ENCODE measurements at regions not wholly inside any gene's neighbourhood (a gene's known extent, or its start where the extent isn't known, plus 50 kb on each side); places are given as distances from the start of the nearest gene placed in this dataset.

DNA sequence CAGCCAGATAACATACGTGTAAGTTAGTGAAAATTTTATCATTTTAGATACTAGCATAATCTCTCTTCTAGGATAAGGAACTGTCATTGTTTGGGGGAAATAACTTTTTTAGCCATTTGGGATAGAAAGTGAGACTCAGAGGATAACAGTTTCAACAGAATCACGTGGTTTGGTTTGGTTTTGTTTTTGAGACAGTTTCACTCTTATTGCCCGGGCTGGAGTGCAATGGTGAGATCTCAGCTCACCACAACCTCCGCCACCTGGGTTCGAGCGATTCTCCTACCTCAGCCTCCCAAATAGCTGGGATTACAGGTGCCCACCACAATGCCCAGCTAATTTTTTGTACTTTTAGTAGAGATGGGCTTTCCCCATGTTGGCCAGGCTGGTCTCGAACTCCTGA, 323.2 kb upstream of the MEIS1 start:
- TF ChIP-seq, protein P1, sequence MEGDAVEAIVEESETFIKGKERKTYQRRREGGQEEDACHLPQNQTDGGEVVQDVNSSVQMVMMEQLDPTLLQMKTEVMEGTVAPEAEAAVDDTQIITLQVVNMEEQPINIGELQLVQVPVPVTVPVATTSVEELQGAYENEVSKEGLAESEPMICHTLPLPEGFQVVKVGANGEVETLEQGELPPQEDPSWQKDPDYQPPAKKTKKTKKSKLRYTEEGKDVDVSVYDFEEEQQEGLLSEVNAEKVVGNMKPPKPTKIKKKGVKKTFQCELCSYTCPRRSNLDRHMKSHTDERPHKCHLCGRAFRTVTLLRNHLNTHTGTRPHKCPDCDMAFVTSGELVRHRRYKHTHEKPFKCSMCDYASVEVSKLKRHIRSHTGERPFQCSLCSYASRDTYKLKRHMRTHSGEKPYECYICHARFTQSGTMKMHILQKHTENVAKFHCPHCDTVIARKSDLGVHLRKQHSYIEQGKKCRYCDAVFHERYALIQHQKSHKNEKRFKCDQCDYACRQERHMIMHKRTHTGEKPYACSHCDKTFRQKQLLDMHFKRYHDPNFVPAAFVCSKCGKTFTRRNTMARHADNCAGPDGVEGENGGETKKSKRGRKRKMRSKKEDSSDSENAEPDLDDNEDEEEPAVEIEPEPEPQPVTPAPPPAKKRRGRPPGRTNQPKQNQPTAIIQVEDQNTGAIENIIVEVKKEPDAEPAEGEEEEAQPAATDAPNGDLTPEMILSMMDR (IDR thresholded peaks at IDR 0.05; ENCODE audit: unreplicated experiment in 3 of 3): no peak
- Mint-ChIP-seq H3K36me3 (ENCODE audit: low read depth) (no peaks in the 10 kb centered on the region), H3K4me1 (peaks cover 39% of the 10 kb centered on the region), H3K27ac (peak overlapping the region in 1 of 3 experiments; percentile 63), H3K4me3 (no peak overlapping the region), H3K9me3 (no peaks in the 10 kb centered on the region), H3K27me3 (ENCODE audit: low read depth) (no peaks in the 10 kb centered on the region)

DNA sequence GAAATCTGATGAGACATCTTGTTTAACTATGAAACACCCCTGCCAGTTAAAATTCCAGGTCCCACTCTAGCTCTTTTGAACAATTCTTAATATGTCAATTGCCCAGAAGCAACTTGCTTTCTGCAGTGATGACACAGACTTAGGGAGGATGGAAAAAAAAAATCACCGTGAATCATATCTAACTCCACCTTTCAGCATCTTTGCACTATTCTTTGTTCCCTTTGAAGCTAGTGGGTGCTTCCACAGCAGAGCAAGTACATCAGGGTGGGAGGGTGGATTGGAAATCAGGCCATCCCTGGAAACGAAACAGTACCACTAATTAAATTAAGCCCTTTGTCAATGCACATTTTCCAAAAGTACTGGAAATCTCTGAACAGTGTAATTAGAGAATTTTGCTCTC, 324.3 kb upstream of the MEIS1 start:
- Mint-ChIP-seq H3K9me3 (no peaks in the 10 kb centered on the region), H3K36me3 (ENCODE audit: low read depth) (no peaks in the 10 kb centered on the region), H3K4me3 (no peak overlapping the region), H3K4me1 (peaks cover 47% of the 10 kb centered on the region), H3K27me3 (ENCODE audit: low read depth) (no peaks in the 10 kb centered on the region), H3K27ac (no peak overlapping the region)
- TF ChIP-seq, protein P1 (IDR thresholded peaks at IDR 0.05; ENCODE audit: unreplicated experiment in 3 of 3): no peak

DNA sequence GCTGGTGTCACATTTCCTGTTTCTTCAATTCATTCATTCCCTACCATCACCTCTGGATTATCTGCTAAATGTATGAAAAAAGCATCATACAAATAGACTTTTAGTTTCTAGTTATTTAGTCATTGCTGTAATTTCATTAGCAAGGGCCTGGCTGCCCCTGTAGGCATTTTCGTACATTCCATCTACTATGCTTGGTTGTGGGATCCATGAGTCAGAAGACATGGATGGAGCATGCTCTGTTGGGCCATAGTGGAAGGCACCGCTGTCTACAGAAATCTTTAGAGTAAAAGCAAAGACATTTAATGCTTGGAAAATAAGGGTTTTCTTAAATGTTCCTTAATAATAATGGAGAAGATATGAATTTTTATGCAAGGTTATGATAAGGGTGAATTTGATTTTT, 324.8 kb upstream of the MEIS1 start:
- H3K4me3 Mint-ChIP-seq: no peak overlapping the region
- no peaks in the 10 kb centered on the region for H3K9me3 Mint-ChIP-seq
- TF ChIP-seq, protein P1 (IDR thresholded peaks at IDR 0.05; ENCODE audit: unreplicated experiment in 3 of 3): no peak
- no peak overlapping the region for H3K27ac Mint-ChIP-seq
- no peaks in the 10 kb centered on the region for H3K36me3 Mint-ChIP-seq (ENCODE audit: low read depth)
- H3K27me3 Mint-ChIP-seq (ENCODE audit: low read depth): no peaks in the 10 kb centered on the region
- peaks cover 52% of the 10 kb centered on the region for H3K4me1 Mint-ChIP-seq

DNA sequence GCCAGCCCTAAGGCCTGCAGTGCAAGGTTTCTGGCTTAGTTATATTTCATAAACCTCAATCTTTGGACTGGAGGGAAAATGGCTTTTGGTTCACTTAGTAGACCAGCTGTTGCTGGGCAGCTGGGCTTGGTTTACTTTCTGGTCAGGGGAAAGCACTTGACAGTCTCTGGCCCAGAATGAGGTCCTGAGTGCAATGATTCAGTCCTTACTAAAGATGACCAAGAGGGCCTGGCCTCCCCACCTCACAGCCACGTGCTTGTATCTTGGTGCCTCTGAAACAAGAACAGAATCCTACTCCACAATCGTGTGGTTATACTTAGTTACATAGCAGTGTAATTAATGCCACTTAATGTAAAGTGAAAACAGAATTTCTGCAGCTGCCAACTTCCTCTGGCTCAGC, 325.5 kb upstream of the MEIS1 start:
- H3K36me3 Mint-ChIP-seq (ENCODE audit: low read depth): no peaks in the 10 kb centered on the region
- no peaks in the 10 kb centered on the region for H3K9me3 Mint-ChIP-seq
- peaks cover 59% of the 10 kb centered on the region for H3K4me1 Mint-ChIP-seq
- no peaks in the 10 kb centered on the region for H3K27me3 Mint-ChIP-seq (ENCODE audit: low read depth)
- H3K27ac Mint-ChIP-seq: no peak overlapping the region
- TF ChIP-seq, protein P1 (IDR thresholded peaks at IDR 0.05; ENCODE audit: unreplicated experiment in 3 of 3): no peak
- H3K4me3 Mint-ChIP-seq: no peak overlapping the region

DNA sequence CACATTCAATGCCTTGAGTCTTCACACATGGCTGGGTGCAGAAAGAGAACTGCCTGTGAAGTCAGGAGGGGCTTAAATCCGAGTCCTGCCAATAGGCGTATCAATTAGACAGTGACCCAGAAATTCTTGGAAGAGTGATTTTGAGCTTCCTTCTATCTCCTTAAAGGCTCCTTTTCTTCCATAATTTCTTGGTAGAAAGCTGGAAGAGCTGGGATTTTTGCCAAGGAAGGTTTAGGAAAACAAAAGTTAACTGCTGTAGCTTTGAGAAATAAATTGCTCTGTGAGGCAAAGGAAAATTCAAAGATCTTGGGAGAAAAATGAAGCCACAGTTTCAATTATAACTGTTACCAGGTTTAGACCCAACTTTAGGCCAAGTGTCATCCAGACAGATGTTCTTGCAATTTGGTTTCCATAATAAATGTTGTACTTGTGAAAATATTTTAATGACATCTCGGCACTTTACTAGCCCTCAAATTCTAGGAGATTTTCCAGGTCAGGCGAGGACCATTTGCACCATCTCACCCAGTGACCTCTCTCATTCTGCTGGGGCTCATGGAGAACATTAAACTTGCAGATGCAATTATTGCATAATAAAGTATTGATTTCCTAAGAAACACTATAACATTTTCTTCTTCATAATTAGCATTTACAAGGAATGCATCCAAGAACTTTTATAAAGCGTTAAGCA, 329.7 kb upstream of the MEIS1 start:
- Mint-ChIP-seq H3K4me3 (no peak overlapping the region), H3K27ac (peak overlapping the region; percentile 45 to 82 (median 76)), H3K4me1 (peaks cover 49% of the 10 kb centered on the region), H3K9me3 (no peaks in the 10 kb centered on the region), H3K27me3 (ENCODE audit: low read depth) (no peaks in the 10 kb centered on the region), H3K36me3 (ENCODE audit: low read depth) (no peaks in the 10 kb centered on the region)
- TF ChIP-seq, protein P1 (IDR thresholded peaks at IDR 0.05; ENCODE audit: unreplicated experiment in 3 of 3): no peak

DNA sequence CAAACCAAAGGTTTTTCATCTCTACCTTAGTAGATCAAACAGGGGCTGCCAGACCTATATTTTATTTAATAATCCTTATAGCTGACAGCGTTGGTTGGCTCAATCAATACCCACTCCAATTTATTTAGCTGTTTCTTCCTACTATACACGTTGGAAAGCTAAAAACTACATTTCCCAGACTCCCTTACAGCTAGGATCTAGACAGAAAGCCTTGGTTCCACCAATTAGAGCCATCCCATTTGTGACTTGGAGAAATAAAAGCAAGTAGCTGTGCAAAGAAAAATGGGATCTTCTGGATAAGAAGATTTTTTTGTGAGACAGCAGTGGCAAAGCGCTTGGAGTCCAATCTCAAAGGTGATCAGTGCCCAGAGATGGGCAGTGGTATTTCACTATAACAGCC, 331.3 kb upstream of the MEIS1 start:
- no peaks in the 10 kb centered on the region for H3K36me3 Mint-ChIP-seq (ENCODE audit: low read depth)
- no peak overlapping the region for H3K27ac Mint-ChIP-seq
- TF ChIP-seq, protein P1 (IDR thresholded peaks at IDR 0.05; ENCODE audit: unreplicated experiment in 3 of 3): no peak
- no peaks in the 10 kb centered on the region for H3K9me3 Mint-ChIP-seq
- no peaks in the 10 kb centered on the region for H3K27me3 Mint-ChIP-seq (ENCODE audit: low read depth)
- H3K4me3 Mint-ChIP-seq: no peak overlapping the region
- H3K4me1 Mint-ChIP-seq: peaks cover 41% of the 10 kb centered on the region

All from nephron (organoid).